ENCODE measurements at regions not wholly inside any gene's neighbourhood (a gene's known extent, or its start where the extent isn't known, plus 50 kb on each side); places are given as distances from the start of the nearest gene placed in this dataset.
A peak's percentile ranks its signal among the peaks of the same experiment; 100 is the strongest.

DNA sequence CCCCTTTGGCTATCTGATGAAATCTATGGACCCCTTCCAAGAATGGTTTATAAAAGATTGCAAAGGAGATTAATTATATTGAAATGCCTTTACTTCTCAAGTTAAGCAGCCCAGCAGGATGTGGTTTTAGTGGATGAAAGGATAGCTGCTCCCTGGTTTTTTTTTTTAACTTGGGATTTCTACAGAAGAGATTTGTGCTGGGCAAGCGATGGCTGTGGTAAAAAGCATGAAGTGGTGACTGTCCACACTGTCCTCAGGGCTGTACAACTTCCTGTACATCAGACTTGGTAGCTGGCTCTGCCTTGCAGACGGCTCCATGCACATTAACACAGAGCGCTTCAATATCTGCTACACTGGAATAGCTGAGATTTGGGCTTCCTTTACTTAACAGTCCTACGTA, 321.7 kb downstream of the DHX15 start:
- no peak for DNase-seq (ENCODE audit: low read depth)

DNA sequence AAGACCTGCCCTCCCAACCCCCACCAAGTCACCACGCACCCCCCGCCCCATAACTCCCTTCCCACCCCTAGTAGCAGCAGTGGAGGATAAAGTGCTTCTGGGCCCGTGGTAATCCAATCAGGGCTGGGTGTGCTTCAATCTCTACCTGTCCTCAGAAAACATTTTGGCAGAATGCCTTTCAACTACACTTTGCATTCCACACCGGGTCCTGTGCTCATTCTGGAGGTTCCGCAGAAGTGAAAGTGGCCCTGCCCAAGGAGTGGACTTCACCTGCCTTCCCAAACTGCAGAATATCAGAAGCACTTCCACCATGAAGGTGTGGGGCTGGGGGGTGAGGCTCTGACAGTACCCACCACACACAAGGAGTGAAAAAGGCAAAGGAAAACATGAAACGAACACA, 322.3 kb downstream of the DHX15 start:
- no peak for DNase-seq (ENCODE audit: low read depth)
- TF ChIP-seq, protein P1, sequence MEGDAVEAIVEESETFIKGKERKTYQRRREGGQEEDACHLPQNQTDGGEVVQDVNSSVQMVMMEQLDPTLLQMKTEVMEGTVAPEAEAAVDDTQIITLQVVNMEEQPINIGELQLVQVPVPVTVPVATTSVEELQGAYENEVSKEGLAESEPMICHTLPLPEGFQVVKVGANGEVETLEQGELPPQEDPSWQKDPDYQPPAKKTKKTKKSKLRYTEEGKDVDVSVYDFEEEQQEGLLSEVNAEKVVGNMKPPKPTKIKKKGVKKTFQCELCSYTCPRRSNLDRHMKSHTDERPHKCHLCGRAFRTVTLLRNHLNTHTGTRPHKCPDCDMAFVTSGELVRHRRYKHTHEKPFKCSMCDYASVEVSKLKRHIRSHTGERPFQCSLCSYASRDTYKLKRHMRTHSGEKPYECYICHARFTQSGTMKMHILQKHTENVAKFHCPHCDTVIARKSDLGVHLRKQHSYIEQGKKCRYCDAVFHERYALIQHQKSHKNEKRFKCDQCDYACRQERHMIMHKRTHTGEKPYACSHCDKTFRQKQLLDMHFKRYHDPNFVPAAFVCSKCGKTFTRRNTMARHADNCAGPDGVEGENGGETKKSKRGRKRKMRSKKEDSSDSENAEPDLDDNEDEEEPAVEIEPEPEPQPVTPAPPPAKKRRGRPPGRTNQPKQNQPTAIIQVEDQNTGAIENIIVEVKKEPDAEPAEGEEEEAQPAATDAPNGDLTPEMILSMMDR (conservative IDR thresholded peaks at IDR 0.05; ENCODE audit: control insufficient read depth, insufficient read depth, low read depth, low read length), result no peak
- no peak overlapping the region for H3K4me3 ChIP-seq (ENCODE audit: control insufficient read depth, low read depth, low read length)

More for the DNA sequence above, 321.7 kb downstream of the DHX15 start:
- TF ChIP-seq, protein P1 (conservative IDR thresholded peaks at IDR 0.05; ENCODE audit: control insufficient read depth, insufficient read depth, low read depth, low read length), result no peak
- no peak overlapping the region for H3K4me3 ChIP-seq (ENCODE audit: control insufficient read depth, low read depth, low read length)

DNA sequence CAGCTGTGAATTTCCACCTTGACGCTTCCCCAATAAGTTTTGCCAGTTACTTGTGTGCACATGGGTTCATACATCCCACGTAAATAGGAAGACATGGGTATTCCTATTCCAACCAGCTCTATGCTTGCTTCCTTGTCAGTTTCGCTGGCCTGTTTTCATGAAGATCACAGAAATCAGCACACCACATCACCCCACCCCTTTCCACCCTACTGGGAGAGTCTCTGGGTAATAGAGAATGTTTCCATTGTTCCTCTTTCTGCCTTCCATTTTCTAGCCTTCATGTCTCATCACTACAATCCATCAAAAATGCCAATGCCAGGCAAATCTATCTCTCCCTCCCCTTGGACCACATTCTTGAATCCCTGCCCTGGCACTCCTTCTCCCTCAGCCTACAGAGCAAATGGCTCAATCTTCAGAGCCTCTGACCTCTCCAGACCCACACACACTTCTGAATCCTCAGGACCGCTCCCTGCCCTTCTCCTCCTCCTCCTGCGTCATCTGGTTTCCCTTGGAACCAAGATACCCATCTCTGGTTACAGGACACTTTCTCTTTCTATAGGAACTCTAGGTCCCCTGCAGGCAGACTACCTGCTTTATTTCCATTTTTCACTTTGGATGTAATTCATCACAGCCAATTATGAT, 323.3 kb downstream of the DHX15 start:
- H3K4me3 ChIP-seq (ENCODE audit: control insufficient read depth, low read depth, low read length), result no peak overlapping the region
- peak; percentile 58 for DNase-seq (ENCODE audit: low read depth)
- TF ChIP-seq, protein P1 (conservative IDR thresholded peaks at IDR 0.05; ENCODE audit: control insufficient read depth, insufficient read depth, low read depth, low read length), result no peak

DNA sequence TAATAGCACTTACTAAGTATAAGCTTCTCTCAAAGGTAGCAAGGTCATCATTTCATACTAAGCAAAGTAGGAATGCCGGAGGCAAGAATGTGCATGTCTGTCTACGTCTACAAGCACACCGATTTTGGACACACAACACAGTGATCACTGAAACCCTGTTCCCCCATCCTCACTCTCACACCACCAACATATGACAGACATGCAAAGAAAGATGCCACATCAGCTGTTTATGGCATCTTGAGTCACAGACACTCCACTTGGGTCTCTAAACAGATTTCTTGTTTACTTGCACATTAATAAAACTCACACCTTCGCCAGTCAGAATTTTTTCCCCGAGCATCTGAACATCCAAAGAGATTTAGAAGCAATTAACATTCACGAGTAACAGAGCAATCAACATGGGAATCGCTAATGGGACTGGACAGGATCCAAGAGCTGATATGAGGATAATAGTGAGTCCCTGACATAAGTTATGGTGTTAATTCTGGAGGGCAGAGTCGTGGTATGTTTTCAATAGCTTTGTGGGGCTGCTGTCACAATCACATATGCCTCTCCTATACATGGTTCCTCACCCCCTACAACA, 324.1 kb downstream of the DHX15 start:
- no peak for DNase-seq (ENCODE audit: low read depth)
- H3K4me3 ChIP-seq (ENCODE audit: control insufficient read depth, low read depth, low read length), result no peak overlapping the region
- TF ChIP-seq, protein P1 (conservative IDR thresholded peaks at IDR 0.05; ENCODE audit: control insufficient read depth, insufficient read depth, low read depth, low read length), result no peak

DNA sequence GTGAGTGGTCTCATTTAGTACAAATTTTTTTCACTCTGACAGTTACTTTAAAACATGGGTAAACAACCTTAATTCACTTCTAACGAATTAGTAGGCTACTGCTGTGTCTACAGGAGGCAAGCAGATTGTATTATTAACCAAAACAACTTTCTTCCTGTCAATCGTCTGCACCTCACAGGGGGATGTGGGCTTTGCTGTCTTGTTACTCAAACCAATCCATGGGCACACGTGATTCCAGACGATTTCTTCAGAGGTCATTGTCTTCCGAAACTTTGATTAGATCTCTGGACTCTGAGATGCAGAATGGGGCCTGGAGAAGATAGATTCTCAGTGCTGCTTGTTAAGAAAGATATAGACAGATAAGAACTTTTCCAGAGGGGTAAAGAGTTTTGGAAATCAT, 327.8 kb downstream of the DHX15 start:
- no peak for DNase-seq (ENCODE audit: low read depth)
- H3K4me3 ChIP-seq (ENCODE audit: control insufficient read depth, low read depth, low read length), result no peak overlapping the region
- TF ChIP-seq, protein P1 (conservative IDR thresholded peaks at IDR 0.05; ENCODE audit: control insufficient read depth, insufficient read depth, low read depth, low read length), result no peak

DNA sequence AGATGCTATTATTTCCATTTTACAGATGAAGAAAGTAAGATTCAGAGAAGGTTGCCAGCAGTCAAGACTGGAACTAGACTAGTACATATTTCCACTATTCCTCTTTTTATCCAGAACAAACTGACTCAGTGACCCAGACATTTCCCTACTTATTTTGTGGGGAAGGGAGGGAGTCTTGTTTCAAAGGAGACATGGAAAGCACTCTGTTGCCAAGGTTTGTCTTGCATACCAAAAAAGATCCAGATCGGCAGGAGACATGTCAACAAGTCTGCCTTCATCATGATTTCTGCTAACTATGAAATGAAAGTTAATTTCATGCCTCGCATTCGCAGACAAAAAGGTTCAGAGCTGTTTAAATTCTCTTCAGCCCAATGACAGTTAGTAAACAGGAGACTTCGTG, 328.3 kb downstream of the DHX15 start:
- H3K4me3 ChIP-seq (ENCODE audit: control insufficient read depth, low read depth, low read length), result no peak overlapping the region
- TF ChIP-seq, protein P1 (conservative IDR thresholded peaks at IDR 0.05; ENCODE audit: control insufficient read depth, insufficient read depth, low read depth, low read length), result no peak
- no peak for DNase-seq (ENCODE audit: low read depth)
